NB4 (cell line): ENCODE measurements at regions not wholly inside any gene's neighbourhood (a gene's known extent, or its start where the extent isn't known, plus 50 kb on each side); places are given as distances from the start of the nearest gene placed in this dataset.

Source experiments
- CTCF ChIP-seq: IDR thresholded peaks from one replicate; pipeline ENCODE4 v1.5.1; 2012; ENCODE audit warnings: low read depth, low read length
- MAX ChIP-seq: IDR thresholded peaks from 2 replicates; pipeline ENCODE4 v1.6.1; 2011; ENCODE audit warnings: low read depth, low read length
- MYC ChIP-seq: IDR thresholded peaks from 2 replicates; pipeline ENCODE4 v1.6.1; 2011; ENCODE audit warnings: low read depth, low read length
- POLR2A ChIP-seq: IDR thresholded peaks from 2 replicates; pipeline ENCODE4 v1.6.1; 2011; ENCODE audit warnings: mild to moderate bottlenecking; ENCODE audit not compliant: insufficient read length; ENCODE audit errors: extremely low read depth

GRCh38 chr3:30455840-30456239 lies 150.6 kb upstream of the TGFBR2 start:
- TF ChIP-seq CTCF (no peak), POLR2A (no peak), MAX (no peak), MYC (no peak)
